Karpas-422 (cell line): ENCODE measurements at regions not wholly inside any gene's neighbourhood (a gene's known extent, or its start where the extent isn't known, plus 50 kb on each side); places are given as distances from the start of the nearest gene placed in this dataset.

ENCODE experiments used
- DNase-seq: peaks from one replicate; pipeline ENCODE4 v3.0.0-alpha.2; 2015
- H2AFZ ChIP-seq: fragments of 200-600 bp; sonication (generic); 2 replicates; pipeline ENCODE4 v1.6.1; 2014; ENCODE audit warnings: antibody characterized with exemption, low read length, mixed read lengths
- H3K27ac ChIP-seq: fragments of 200-600 bp; sonication (generic); 2 replicates; pipeline ENCODE4 v1.5.1; 2014; ENCODE audit warnings: mild to moderate bottlenecking, low read length, moderate library complexity
- H3K27me3 ChIP-seq: fragments of 200-600 bp; sonication (generic); 2 replicates; pipeline ENCODE4 v1.6.1; 2014; ENCODE audit warnings: low read length, mixed read lengths
- H3K36me3 ChIP-seq: fragments of 200-600 bp; sonication (generic); 2 replicates; pipeline ENCODE4 v1.6.1; 2014; ENCODE audit warnings: low read length, mixed read lengths; ENCODE audit not compliant: insufficient read depth
- H3K4me1 ChIP-seq: fragments of 200-600 bp; sonication (generic); 2 replicates; pipeline ENCODE4 v1.6.1; 2014; ENCODE audit warnings: mild to moderate bottlenecking, low read length, mixed read lengths
- H3K4me2 ChIP-seq: fragments of 200-600 bp; sonication (generic); 2 replicates; pipeline ENCODE4 v1.6.1; 2014; ENCODE audit warnings: low read length, low read depth, mild to moderate bottlenecking; ENCODE audit not compliant: poor library complexity, severe bottlenecking
- H3K4me3 ChIP-seq: fragments of 200-600 bp; sonication (generic); 2 replicates; pipeline ENCODE4 v1.5.1; 2014; ENCODE audit warnings: mild to moderate bottlenecking, antibody characterized with exemption, low read length, mixed read lengths
- H3K79me2 ChIP-seq: fragments of 200-600 bp; sonication (generic); 2 replicates; pipeline ENCODE4 v1.6.1; 2014; ENCODE audit warnings: mild to moderate bottlenecking, low read length, mixed read lengths
- H3K9ac ChIP-seq: fragments of 200-600 bp; sonication (generic); 2 replicates; pipeline ENCODE4 v1.6.0; 2014; ENCODE audit warnings: low read length
- H3K9me2 ChIP-seq: fragments of 200-600 bp; sonication (generic), shearing (Covaris generic); replicated peaks from 2 replicates; pipeline ENCODE4 v1.6.0; 2014; ENCODE audit warnings: mild to moderate bottlenecking, low read length, moderate library complexity; ENCODE audit not compliant: insufficient read depth
- H3K9me3 ChIP-seq: fragments of 300-700, 200-600 bp; sonication (generic); 2 replicates; pipeline ENCODE4 v1.6.1; 2014; ENCODE audit warnings: low read length, mixed read lengths
- H4K20me1 ChIP-seq: fragments of 200-600 bp; sonication (generic); 2 replicates; pipeline ENCODE4 v1.6.1; 2014; ENCODE audit warnings: mild to moderate bottlenecking, antibody characterized with exemption, low read length, low read depth; ENCODE audit not compliant: insufficient read depth

DNA sequence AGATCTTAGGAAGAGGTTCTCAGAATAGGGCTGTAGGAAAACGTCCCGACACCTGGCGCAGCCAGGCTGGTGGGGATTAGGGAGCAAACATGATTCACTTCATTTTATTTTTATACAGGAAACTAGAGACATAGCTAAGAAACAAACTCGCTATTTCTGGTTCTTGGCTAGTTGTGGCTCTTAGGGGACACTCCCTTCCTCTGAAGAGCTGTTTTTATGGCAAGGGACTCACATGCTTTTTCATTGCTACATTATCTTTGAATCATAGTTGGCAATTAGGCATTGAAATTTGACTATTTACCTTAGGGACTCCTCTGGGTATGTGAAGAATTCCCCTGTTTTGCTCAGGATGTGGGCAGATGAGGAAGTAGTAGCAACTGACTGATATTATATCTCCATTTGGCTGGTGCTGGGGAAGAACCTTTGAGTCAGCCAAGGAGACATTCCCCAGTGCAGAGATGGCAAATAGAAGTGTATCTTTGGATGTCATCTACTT is 174.5 kb downstream of the SMIM20 start:
- no peak overlapping the region for H3K9ac ChIP-seq
- no peak overlapping the region for H2AFZ ChIP-seq
- H3K9me2 ChIP-seq, result no peaks in the 10 kb centered on the region
- H3K9me3 ChIP-seq, result no peaks in the 10 kb centered on the region
- no peaks in the 10 kb centered on the region for H3K27me3 ChIP-seq
- H3K36me3 ChIP-seq, result no peaks in the 10 kb centered on the region
- no peak overlapping the region for H3K4me2 ChIP-seq
- no peak overlapping the region for H3K27ac ChIP-seq
- no peak overlapping the region for H3K4me3 ChIP-seq
- DNase-seq, result no peak
- H3K4me1 ChIP-seq, result peaks cover 4% of the 10 kb centered on the region; the same call in 1 of the 2 replicates
- no peaks in the 10 kb centered on the region for H3K79me2 ChIP-seq
- H4K20me1 ChIP-seq, result no peaks in the 10 kb centered on the region

DNA sequence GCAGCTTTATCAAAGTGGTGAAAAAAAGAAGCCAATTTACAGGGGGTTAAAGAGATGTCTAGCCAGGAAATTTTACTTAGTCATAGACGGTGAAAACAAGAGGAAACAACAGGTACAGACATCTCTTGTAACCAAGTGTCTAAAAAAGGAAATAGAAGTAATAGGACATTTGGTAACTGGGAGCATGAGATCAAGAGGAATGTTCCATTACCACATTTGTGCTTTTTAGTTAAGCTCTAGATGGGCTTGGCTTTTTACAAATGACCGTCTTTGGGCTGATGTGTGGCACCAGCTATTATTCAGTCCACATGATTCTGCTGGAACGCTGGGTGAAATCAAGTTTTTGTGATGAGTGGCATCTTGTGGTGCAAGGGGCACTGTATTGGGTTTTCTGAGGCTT is 179.5 kb downstream of the SMIM20 start:
- no peak overlapping the region for H3K4me2 ChIP-seq
- H4K20me1 ChIP-seq, result no peaks in the 10 kb centered on the region
- H3K4me1 ChIP-seq, result no peaks in the 10 kb centered on the region
- no peaks in the 10 kb centered on the region for H3K79me2 ChIP-seq
- H2AFZ ChIP-seq, result no peak overlapping the region
- no peaks in the 10 kb centered on the region for H3K36me3 ChIP-seq
- no peak for DNase-seq
- no peaks in the 10 kb centered on the region for H3K27me3 ChIP-seq
- no peak overlapping the region for H3K27ac ChIP-seq
- H3K9ac ChIP-seq, result no peak overlapping the region
- H3K9me3 ChIP-seq, result no peaks in the 10 kb centered on the region
- no peaks in the 10 kb centered on the region for H3K9me2 ChIP-seq
- H3K4me3 ChIP-seq, result no peak overlapping the region

DNA sequence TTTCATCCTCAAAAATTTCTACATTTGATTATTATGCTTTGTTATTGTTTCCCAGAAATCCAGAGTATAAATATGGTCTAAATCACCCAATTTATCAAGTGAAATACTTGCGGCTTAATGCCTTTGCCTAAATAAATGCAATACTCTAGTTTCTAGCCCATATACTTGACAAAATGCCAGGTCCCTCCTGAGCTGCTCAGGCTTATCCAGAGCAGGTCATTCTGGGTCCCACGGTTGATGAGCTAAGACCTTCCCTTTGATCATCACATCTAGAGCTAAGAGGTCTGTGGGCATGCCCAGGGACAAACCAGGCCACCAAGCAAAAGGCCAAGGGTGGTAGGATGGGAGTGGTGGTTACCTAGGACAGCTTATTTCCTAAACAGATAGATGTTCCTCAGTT is 180.1 kb downstream of the SMIM20 start:
- no peaks in the 10 kb centered on the region for H3K36me3 ChIP-seq
- no peaks in the 10 kb centered on the region for H3K9me3 ChIP-seq
- H3K79me2 ChIP-seq, result no peaks in the 10 kb centered on the region
- H3K4me2 ChIP-seq, result no peak overlapping the region
- H3K4me3 ChIP-seq, result no peak overlapping the region
- H4K20me1 ChIP-seq, result no peaks in the 10 kb centered on the region
- no peak overlapping the region for H2AFZ ChIP-seq
- H3K27me3 ChIP-seq, result no peaks in the 10 kb centered on the region
- no peaks in the 10 kb centered on the region for H3K9me2 ChIP-seq
- H3K27ac ChIP-seq, result no peak overlapping the region
- no peak overlapping the region for H3K9ac ChIP-seq
- no peak for DNase-seq
- no peaks in the 10 kb centered on the region for H3K4me1 ChIP-seq

DNA sequence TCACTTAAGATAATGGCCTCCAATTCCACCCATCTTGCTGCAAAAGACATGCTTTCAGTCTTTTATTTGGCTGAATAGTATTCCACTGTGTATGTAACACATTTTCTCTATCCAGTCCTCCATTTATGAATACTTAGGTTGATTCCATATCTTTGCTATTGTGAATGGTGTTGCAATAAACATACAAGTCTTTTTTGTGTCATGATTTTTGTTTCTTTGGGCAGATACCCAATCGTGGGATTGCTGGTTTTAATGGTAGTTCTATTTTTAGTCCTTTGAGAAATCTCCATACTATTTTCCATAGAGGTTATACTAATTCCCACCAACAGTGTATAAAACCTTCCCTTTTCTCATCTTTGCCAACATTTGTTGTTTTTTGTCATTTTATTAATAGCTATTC is 180.9 kb downstream of the SMIM20 start:
- Histone ChIP-seq H3K4me3 (no peak overlapping the region), H3K4me1 (no peaks in the 10 kb centered on the region), H3K36me3 (no peaks in the 10 kb centered on the region), H3K9ac (no peak overlapping the region), H3K27ac (no peak overlapping the region), H3K79me2 (no peaks in the 10 kb centered on the region), H4K20me1 (no peaks in the 10 kb centered on the region), H3K4me2 (no peak overlapping the region), H2AFZ (no peak overlapping the region), H3K27me3 (no peaks in the 10 kb centered on the region), H3K9me2 (no peaks in the 10 kb centered on the region), H3K9me3 (no peaks in the 10 kb centered on the region)
- no peak for DNase-seq

DNA sequence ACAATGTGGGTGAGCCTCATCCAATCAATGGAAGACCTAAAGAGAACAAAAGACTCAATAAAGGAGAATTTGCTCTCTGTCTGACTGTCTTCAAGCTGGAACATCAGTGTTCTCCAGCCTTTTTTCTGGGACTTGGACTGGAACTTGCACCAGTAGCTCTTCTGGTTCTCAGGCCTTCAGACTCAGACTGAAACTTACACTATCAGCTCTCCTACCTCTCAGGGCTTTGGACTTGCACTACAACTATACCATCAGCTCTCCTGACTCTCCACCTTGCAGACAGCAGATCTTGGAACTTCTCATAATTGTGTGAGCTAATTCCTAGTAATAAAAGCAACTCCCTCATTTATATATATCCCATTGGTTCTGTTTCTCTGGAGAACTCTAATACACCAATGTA is 185.9 kb downstream of the SMIM20 start:
- H3K36me3 ChIP-seq, result no peaks in the 10 kb centered on the region

DNA sequence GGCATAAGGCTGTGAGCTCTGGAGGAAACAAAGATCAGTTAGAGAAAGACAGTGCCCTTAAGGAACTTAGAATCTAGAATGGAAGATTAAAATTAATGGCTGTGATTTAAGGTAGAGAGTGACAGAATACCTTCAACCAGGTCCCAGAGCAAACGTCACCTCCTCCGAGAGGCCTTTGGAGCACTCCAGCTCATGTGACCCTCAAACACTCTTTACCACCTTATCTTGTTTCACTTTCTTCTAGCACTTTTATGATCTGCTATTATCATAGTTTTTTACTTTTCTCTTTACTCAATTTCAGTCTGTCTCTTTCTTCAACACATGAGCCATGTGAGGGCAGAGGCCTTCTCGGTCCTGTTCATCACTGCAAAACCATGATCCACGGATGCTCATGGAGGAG is 187.0 kb downstream of the SMIM20 start:
- Histone ChIP-seq H3K4me3 (no peak overlapping the region), H3K4me2 (no peak overlapping the region), H3K4me1 (no peaks in the 10 kb centered on the region), H3K27ac (no peak overlapping the region), H3K27me3 (no peaks in the 10 kb centered on the region), H4K20me1 (no peaks in the 10 kb centered on the region), H3K9me2 (no peaks in the 10 kb centered on the region), H3K9me3 (no peaks in the 10 kb centered on the region), H3K79me2 (no peaks in the 10 kb centered on the region), H3K36me3 (no peaks in the 10 kb centered on the region), H3K9ac (no peak overlapping the region), H2AFZ (no peak overlapping the region)
- no peak for DNase-seq

More for the DNA sequence above, 185.9 kb downstream of the SMIM20 start:
- H2AFZ ChIP-seq, result no peak overlapping the region
- no peak for DNase-seq
- H3K79me2 ChIP-seq, result no peaks in the 10 kb centered on the region
- no peaks in the 10 kb centered on the region for H4K20me1 ChIP-seq
- no peaks in the 10 kb centered on the region for H3K27me3 ChIP-seq
- H3K9me2 ChIP-seq, result no peaks in the 10 kb centered on the region
- no peak overlapping the region for H3K9ac ChIP-seq
- no peak overlapping the region for H3K4me3 ChIP-seq
- no peak overlapping the region for H3K4me2 ChIP-seq
- no peaks in the 10 kb centered on the region for H3K9me3 ChIP-seq
- no peak overlapping the region for H3K27ac ChIP-seq
- no peaks in the 10 kb centered on the region for H3K4me1 ChIP-seq

DNA sequence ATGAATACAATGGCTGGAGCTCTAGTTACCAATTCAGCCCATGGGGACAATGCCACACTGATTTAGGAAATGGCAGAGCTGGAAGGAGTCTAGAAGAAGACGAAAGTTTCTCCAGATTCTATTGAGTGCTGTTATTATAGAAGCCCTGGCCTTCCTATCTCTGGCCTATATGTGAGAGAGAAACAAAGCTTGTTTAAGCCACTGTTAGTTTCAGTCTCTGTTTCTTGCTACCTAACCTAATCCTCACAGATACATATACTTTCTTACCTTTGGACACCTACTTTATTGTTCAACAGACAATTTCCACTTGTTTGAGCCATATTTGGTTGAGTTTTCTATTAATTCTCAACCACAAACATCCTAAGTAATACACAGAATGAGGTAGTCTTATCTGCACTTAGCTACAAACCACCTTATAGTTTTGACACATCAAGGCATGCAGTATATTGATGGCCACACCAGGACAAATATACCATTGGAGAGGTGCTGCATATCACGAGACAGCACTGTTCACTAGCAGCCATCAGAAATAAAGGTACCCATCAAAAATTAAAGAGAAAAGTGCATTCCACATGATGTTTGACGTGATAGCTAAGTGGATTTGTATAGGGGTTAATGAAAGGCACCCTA is 190.2 kb downstream of the SMIM20 start:
- Histone ChIP-seq H4K20me1 (no peaks in the 10 kb centered on the region), H3K4me2 (no peak overlapping the region), H3K9ac (no peak overlapping the region), H3K27ac (no peak overlapping the region), H3K27me3 (no peaks in the 10 kb centered on the region), H3K9me2 (no peaks in the 10 kb centered on the region), H3K4me3 (no peak overlapping the region), H3K36me3 (no peaks in the 10 kb centered on the region), H2AFZ (no peak overlapping the region), H3K79me2 (no peaks in the 10 kb centered on the region), H3K9me3 (no peaks in the 10 kb centered on the region), H3K4me1 (no peaks in the 10 kb centered on the region)
- DNase-seq, result no peak

DNA sequence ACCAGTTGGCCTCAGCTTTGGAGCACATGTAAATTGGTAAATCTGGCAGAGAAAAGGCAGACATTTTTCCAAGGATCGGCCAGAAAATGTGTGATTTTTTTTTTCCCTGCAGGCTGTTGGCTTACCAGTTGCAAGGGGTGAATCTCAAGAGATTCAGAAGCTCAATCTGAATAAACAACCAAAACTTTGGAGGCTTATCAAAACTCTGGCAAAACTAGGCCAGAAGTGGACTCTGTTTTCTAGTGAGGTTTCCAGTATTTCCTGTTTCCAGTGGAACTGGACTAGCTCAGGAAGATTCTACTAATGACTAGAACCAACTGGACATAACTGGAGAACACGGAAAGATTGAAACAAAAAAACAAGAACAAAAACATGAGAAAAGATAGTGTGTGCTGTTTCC is 191.3 kb downstream of the SMIM20 start:
- Histone ChIP-seq H3K9me3 (no peaks in the 10 kb centered on the region), H4K20me1 (no peaks in the 10 kb centered on the region), H2AFZ (no peak overlapping the region), H3K4me1 (no peaks in the 10 kb centered on the region), H3K79me2 (no peaks in the 10 kb centered on the region), H3K9me2 (no peaks in the 10 kb centered on the region), H3K4me2 (no peak overlapping the region), H3K9ac (no peak overlapping the region), H3K36me3 (no peaks in the 10 kb centered on the region), H3K27me3 (no peaks in the 10 kb centered on the region), H3K4me3 (no peak overlapping the region), H3K27ac (no peak overlapping the region)
- DNase-seq, result no peak
